PC-9 (cell line): ENCODE measurements at regions not wholly inside any gene's neighbourhood (a gene's known extent, or its start where the extent isn't known, plus 50 kb on each side); places are given as distances from the start of the nearest gene placed in this dataset.

Source experiments
- BruUV-seq: library from RNA; stranded (reverse); fragments of 400-500 nt; replicated peaks from 2 replicates; lab custom pipeline; 2021; lab: Mats Ljungman, UMichigan
- CTCF ChIA-PET: fragments of 300-600 bp; sonication (Branson Sonifier 250); formaldehyde crosslinking; loops from one replicate; lab custom pipeline; 2022; ENCODE audit warnings: antibody characterized with exemption; lab: Charles Lee
- POLR2A ChIA-PET: fragments of 300-600 bp; sonication (Branson Sonifier 250); formaldehyde crosslinking; loops from one replicate; lab custom pipeline; 2022; ENCODE audit warnings: antibody characterized with exemption; ENCODE audit not compliant: unreplicated experiment; lab: Charles Lee
- DNase-seq, 2 experiments: peaks; one replicate each; pipeline versions ENCODE4 v3.0.0 to v3.0.0-alpha.2; 2015 to 2022; ENCODE audit warnings: mixed read lengths in 1 of 2
- H2AFZ ChIP-seq: fragments of 200-600 bp; sonication (generic); 2 replicates; pipeline ENCODE4 v1.8.1; 2017; ENCODE audit warnings: antibody characterized with exemption
- H3F3A ChIP-seq: fragments of 200-600 bp; sonication (generic); 2 replicates; pipeline ENCODE4 v1.8.1; 2017; ENCODE audit warnings: antibody characterized with exemption, mild to moderate bottlenecking, low read depth; ENCODE audit not compliant: insufficient read depth
- H3K27ac ChIP-seq: fragments of 200-600 bp; sonication (generic); 2 replicates; pipeline ENCODE4 v1.6.1; 2016; ENCODE audit warnings: mixed run types
- H3K27me3 ChIP-seq: fragments of 200-600 bp; sonication (generic); 2 replicates; pipeline ENCODE4 v1.6.1; 2016; ENCODE audit warnings: low read depth, mixed run types; ENCODE audit not compliant: insufficient read depth
- H3K36me3 ChIP-seq: fragments of 200-600 bp; sonication (generic); 2 replicates; pipeline ENCODE4 v1.6.1; 2016; ENCODE audit warnings: low read depth, mixed run types
- H3K4me1 ChIP-seq: fragments of 200-600 bp; sonication (generic); replicated peaks from 2 replicates; pipeline ENCODE4 v1.6.1; 2016; ENCODE audit warnings: mixed run types; ENCODE audit not compliant: insufficient read depth
- H3K4me2 ChIP-seq: fragments of 200-600 bp; sonication (generic); 2 replicates; pipeline ENCODE4 v1.6.1; 2017; ENCODE audit warnings: mixed run types
- H3K4me3 ChIP-seq: fragments of 200-600 bp; sonication (generic); 2 replicates; pipeline ENCODE4 v1.6.1; 2016; ENCODE audit warnings: mixed run types
- H3K79me2 ChIP-seq: fragments of 200-600 bp; sonication (generic); 2 replicates; pipeline ENCODE4 v1.6.1; 2017; ENCODE audit warnings: low read depth, mixed run types
- H3K9me2 ChIP-seq: fragments of 200-600 bp; sonication (generic); 2 replicates; pipeline ENCODE4 v1.8.1; 2017; ENCODE audit warnings: mild to moderate bottlenecking; ENCODE audit not compliant: insufficient read depth
- H3K9me3 ChIP-seq: fragments of 200-600 bp; sonication (generic); 2 replicates; pipeline ENCODE4 v1.8.1; 2016; ENCODE audit warnings: low read depth; ENCODE audit not compliant: insufficient read depth
- H4K20me1 ChIP-seq: fragments of 200-600 bp; sonication (generic); 2 replicates; pipeline ENCODE4 v1.8.1; 2017; ENCODE audit not compliant: insufficient read depth
- CTCF ChIP-seq: fragments of 200-600 bp; sonication (generic); conservative IDR thresholded peaks from 2 replicates; pipeline ENCODE4 v1.6.1; 2017; ENCODE audit warnings: mixed run types, antibody characterized with exemption, mild to moderate bottlenecking, moderate library complexity
- EZH2 ChIP-seq: fragments of 200-600 bp; sonication (generic); IDR thresholded peaks from 2 replicates; pipeline ENCODE4 v1.8.0; 2017; ENCODE audit warnings: antibody characterized with exemption, low read depth
- intact Hi-C: fragments of 100-400 bp; cut with micrococcal nuclease; formaldehyde crosslinking; loops from one replicate; pipeline ENCODE4 v1.10.0; 2022; ENCODE audit not compliant: unreplicated experiment

DNA sequence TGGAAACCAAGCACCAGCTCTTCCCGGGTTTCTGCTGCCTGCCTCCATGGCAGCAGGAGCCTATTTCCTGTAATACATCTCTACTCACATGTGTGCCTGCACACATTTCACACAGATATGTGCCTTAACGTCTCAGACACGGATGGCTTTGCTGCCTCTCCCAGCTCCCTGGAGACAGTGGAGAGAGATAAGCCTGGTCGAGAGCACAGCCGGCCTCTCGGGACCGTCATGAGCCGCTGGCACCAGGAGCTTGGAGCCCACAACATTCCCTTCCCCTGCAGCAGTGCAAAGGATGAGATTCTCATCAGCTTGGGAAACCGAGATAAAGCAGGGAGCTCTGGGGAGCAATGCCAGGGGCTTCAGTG lies 587.7 kb downstream of the BRD1 start:
- H3K4me1 ChIP-seq, result no peaks in the 10 kb centered on the region
- no peaks in the 10 kb centered on the region for H3K9me2 ChIP-seq
- CTCF ChIA-PET, result no interaction called here
- H3K36me3 ChIP-seq, result no peaks in the 10 kb centered on the region
- TF ChIP-seq CTCF (no peak), EZH2 (no peak)
- no peaks in the 10 kb centered on the region for H3F3A ChIP-seq
- no peaks in the 10 kb centered on the region for H3K79me2 ChIP-seq
- DNase-seq, result no peak
- H3K27ac ChIP-seq, result no peak overlapping the region
- H3K4me2 ChIP-seq, result no peak overlapping the region
- intact Hi-C loops, result no loop called here
- POLR2A ChIA-PET, result no interaction called here
- H2AFZ ChIP-seq, result no peak overlapping the region
- no TSS peak for BruUV-seq
- no peak overlapping the region for H3K4me3 ChIP-seq
- H3K27me3 ChIP-seq, result peaks cover 78% of the 10 kb centered on the region
- H3K9me3 ChIP-seq, result no peaks in the 10 kb centered on the region
- H4K20me1 ChIP-seq, result peaks cover 12% of the 10 kb centered on the region; the same call in 1 of the 2 replicates

DNA sequence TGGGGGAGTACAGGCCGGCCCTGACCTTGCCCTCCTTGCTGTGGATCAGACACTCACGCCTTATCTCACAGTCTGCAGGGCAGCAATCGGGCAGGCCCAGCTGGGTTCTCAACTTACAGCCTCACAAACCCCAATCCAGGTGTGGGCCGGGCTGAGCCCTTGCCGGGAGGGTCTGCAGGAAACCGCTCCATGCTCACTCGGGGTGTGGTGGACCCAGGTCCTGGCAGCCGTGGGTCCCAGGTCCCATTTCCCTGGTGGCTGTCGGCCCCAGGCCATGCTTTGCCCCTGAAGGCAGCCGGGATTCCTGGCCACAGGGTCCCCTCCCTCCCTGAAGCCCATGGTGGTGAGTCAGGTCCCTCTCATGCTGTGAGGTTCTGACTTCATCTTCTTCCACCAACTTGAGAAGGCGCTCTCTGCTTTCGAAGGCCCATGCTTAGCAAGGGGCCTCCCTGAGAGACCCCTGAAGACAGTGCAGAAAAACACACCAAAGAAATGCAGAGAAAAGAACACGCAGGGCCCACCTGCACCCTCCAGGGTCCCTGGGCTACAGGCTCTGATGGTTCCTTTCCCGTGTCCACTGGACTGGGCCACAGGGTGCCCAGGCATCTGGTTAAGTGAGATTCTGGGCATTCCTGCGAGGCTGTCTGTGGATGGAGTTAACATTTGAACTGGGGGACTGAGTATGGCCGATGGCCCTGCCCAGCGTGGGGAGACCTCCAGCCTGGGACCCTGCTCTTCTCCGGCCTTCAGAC lies 588.2 kb downstream of the BRD1 start:
- DNase-seq, result no peak
- BruUV-seq, result no TSS peak
- Histone ChIP-seq H3K27me3 (peaks cover 80% of the 10 kb centered on the region), H2AFZ (no peak overlapping the region), H3K27ac (no peak overlapping the region), H3K4me3 (no peak overlapping the region), H3K4me2 (no peak overlapping the region), H4K20me1 (peaks cover 12% of the 10 kb centered on the region; the same call in 1 of the 2 replicates), H3F3A (no peaks in the 10 kb centered on the region), H3K79me2 (no peaks in the 10 kb centered on the region), H3K36me3 (no peaks in the 10 kb centered on the region), H3K9me2 (no peaks in the 10 kb centered on the region), H3K9me3 (no peaks in the 10 kb centered on the region), H3K4me1 (no peaks in the 10 kb centered on the region)
- intact Hi-C loops, result no loop called here
- TF ChIP-seq CTCF, result no peak
- TF ChIP-seq EZH2, result no peak
- ChIA-PET CTCF (no interaction called here), POLR2A (no interaction called here)

DNA sequence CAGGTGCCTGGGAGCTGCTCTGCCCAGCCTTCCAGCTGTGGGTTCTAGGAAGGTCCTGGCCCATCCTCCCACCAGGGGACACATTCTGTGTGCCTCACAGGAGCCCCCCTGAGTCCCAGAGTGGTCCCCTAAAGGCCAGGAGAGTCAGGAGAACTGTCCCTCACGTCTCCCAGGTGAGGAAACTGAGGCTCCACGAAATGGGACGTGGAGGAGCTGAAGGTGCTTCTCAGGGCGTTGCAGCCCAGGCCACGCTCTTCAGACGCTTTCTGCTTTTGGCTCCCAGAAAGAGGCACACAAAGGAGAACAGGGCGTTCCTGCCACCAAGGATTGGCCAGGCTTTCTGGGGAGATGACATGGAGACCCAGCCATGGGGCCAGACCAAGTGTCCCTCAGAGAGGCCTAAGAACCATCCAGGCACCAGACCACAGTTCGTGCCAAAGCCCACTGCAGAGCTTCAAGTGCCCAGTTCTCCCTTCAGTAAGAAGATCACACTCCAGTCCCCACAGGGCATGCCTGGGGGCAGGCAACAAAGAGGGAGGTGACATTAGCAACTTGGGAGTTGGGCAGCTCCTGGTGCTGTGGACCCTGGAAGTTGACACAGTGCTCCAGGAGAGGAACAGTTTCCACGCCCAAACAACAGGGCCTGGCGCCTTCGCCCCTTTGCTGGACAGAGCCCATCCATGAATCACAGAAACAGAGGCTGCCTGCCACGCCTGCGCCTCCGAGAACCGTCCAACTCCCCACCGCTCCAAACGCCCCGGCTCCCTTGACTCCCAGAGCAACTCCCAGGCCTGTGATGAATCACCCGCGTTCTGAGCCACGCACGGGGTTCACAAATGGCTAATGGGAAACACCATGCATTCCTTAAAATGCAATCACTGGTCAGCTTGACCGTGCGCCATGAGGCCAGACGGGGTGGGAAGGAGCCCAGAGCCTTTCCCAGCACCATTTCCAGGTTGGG lies 589.2 kb downstream of the BRD1 start:
- DNase-seq, result no peak
- Histone ChIP-seq H3F3A (no peaks in the 10 kb centered on the region), H2AFZ (no peak overlapping the region), H3K4me3 (no peak overlapping the region), H3K4me2 (no peak overlapping the region), H3K36me3 (no peaks in the 10 kb centered on the region), H3K9me3 (no peaks in the 10 kb centered on the region), H4K20me1 (peaks cover 12% of the 10 kb centered on the region; the same call in 1 of the 2 replicates), H3K9me2 (no peaks in the 10 kb centered on the region), H3K27me3 (peaks cover 90% of the 10 kb centered on the region), H3K27ac (no peak overlapping the region), H3K4me1 (no peaks in the 10 kb centered on the region), H3K79me2 (no peaks in the 10 kb centered on the region)
- intact Hi-C loops, result no loop called here
- BruUV-seq, result no TSS peak
- ChIA-PET CTCF (no interaction called here), POLR2A (no interaction called here)
- TF ChIP-seq CTCF (no peak), EZH2 (no peak)
